ENCODE measurements at regions not wholly inside any gene's neighbourhood (a gene's known extent, or its start where the extent isn't known, plus 50 kb on each side); places are given as distances from the start of the nearest gene placed in this dataset.

DNA sequence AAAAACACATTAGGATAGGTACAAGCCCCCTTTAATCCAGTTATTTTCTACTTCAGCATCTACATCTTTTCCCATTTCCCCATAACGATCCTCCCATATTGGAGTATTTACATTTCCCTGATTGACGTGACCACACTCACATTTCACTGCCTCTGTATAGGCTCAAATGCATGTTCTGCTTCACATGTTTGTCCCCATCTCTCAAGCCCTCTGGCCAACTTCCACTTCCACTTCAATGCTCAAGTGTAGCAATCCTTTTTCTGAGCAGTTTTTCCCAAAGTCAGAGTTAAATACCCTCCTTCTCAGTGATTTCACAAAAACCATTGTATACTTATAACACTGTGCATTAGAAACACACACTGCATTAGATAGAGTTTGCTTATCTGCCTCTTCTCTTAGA is 61.8 kb upstream of the TTLL7 start:
- TF ChIP-seq CTCF (IDR thresholded peaks at IDR 0.05) = no peak
- TF ChIP-seq ZFX (IDR thresholded peaks at IDR 0.05; ENCODE audit: borderline replicate concordance) = no peak

Data from 22Rv1 (cell line).